ENCODE measurements at regions not wholly inside any gene's neighbourhood (a gene's known extent, or its start where the extent isn't known, plus 50 kb on each side); places are given as distances from the start of the nearest gene placed in this dataset.

GRCh38 chr12:65685514-65685913 lies 138.8 kb upstream of the HMGA2 start:
- TF ChIP-seq CTCF (IDR thresholded peaks at IDR 0.05) (peak; percentile 31 to 39 (median 33)), POLR2A (IDR thresholded peaks at IDR 0.05) (no peak)

All from transverse colon (tissue), 3 donors.